Suprapubic skin (tissue), 4 donors: ENCODE measurements at regions not wholly inside any gene's neighbourhood (a gene's known extent, or its start where the extent isn't known, plus 50 kb on each side); places are given as distances from the start of the nearest gene placed in this dataset.

Source experiments
- DNase-seq, 2 donors: peaks; one replicate each; pipeline ENCODE4 v3.0.0-alpha.2; 2019; ENCODE audit warnings: low spot score in 2 of 2
- H3K27ac ChIP-seq: fragments of 200-600 bp; sonication (generic); one replicate; pipeline ENCODE4 v1.5.1; 2019
- H3K27me3 ChIP-seq: fragments of 200-600 bp; sonication (generic); one replicate; pipeline ENCODE4 v1.5.1; 2019
- H3K36me3 ChIP-seq: fragments of 200-600 bp; sonication (generic); one replicate; pipeline ENCODE4 v1.5.1; 2019
- H3K4me1 ChIP-seq: fragments of 200-600 bp; sonication (generic); one replicate; pipeline ENCODE4 v1.5.1; 2019
- H3K4me3 ChIP-seq: fragments of 200-600 bp; sonication (generic); one replicate; pipeline ENCODE4 v1.5.1; 2019; ENCODE audit warnings: mild to moderate bottlenecking
- H3K9me3 ChIP-seq: fragments of 200-600 bp; sonication (generic); one replicate; pipeline ENCODE4 v1.5.1; 2019
- EP300 ChIP-seq: sonication (generic); formaldehyde crosslinking; IDR thresholded peaks from one replicate; pipeline ENCODE4 v1.6.1; 2017; ENCODE audit warnings: antibody characterized with exemption
- POLR2A ChIP-seq, 2 donors: fragments of 450-650 bp; IDR thresholded peaks; one replicate each; pipeline ENCODE4 v1.6.1; 2017; ENCODE audit warnings: antibody characterized with exemption in 2 of 2, mild to moderate bottlenecking in 2 of 2, moderate library complexity in 2 of 2
- POLR2AphosphoS5 ChIP-seq, 3 donors: sonication (generic); formaldehyde crosslinking; IDR thresholded peaks; one replicate each; pipeline ENCODE4 v1.6.1; 2017; ENCODE audit warnings: antibody characterized with exemption in 3 of 3
- WGBS: methylation state at CpG from one replicate; pipeline ENCODE4 v1.1.5; 2018; 5-methylcytosine and 5-hydroxymethylcytosine counted together
- TF ChIP-seq, protein P1 (sequence below), 2 donors: fragments of 200-600 bp in 1 of 2; fragments of 450-650 bp in 1 of 2; sonication (generic) in 1 of 2; IDR thresholded peaks; one replicate each; pipeline ENCODE4 v1.5.1; 2016 to 2019; ENCODE audit warnings: antibody characterized with exemption in 2 of 2, mild to moderate bottlenecking in 1 of 2, moderate library complexity in 1 of 2

DNA sequence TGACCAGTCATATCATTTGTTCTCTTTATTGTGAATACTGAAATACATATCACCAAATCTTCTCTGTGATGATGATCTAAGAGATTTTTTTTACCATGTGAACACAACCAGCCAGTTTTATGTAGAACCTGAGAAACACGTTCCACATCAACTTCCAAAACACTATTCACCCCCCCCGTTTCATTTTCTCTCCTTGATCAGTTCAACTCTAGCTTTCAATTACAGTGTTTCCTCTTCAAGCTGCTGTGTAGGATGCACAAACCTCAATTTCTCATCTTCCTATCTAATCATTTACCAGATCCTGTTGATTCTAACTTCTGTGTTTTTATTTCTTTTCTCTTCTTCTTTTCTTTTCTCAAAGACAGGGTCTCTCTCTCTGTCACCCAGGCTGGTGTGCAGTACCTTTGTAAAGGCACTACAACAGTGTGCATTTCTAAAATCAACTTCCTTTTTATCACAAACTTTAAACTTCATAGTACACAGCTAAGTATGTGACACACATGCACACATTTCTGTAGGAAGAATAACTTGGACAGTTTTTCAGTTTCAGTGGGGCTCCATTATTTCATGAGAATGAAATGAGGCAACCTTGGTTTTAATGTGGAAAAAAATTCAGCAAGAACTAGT, 149.9 kb upstream of the FBXO33 start:
- WGBS: 17% methylated on average over 2 of the region's 2 CpGs
- Histone ChIP-seq H3K36me3 (no peaks in the 10 kb centered on the region), H3K4me3 (no peak overlapping the region), H3K27me3 (no peaks in the 10 kb centered on the region), H3K9me3 (no peaks in the 10 kb centered on the region), H3K4me1 (no peaks in the 10 kb centered on the region), H3K27ac (no peak overlapping the region)
- no peak for DNase-seq
- TF ChIP-seq, protein P1, sequence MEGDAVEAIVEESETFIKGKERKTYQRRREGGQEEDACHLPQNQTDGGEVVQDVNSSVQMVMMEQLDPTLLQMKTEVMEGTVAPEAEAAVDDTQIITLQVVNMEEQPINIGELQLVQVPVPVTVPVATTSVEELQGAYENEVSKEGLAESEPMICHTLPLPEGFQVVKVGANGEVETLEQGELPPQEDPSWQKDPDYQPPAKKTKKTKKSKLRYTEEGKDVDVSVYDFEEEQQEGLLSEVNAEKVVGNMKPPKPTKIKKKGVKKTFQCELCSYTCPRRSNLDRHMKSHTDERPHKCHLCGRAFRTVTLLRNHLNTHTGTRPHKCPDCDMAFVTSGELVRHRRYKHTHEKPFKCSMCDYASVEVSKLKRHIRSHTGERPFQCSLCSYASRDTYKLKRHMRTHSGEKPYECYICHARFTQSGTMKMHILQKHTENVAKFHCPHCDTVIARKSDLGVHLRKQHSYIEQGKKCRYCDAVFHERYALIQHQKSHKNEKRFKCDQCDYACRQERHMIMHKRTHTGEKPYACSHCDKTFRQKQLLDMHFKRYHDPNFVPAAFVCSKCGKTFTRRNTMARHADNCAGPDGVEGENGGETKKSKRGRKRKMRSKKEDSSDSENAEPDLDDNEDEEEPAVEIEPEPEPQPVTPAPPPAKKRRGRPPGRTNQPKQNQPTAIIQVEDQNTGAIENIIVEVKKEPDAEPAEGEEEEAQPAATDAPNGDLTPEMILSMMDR (IDR thresholded peaks at IDR 0.05): no peak
- no peak for TF ChIP-seq POLR2AphosphoS5 (IDR thresholded peaks at IDR 0.05)
- TF ChIP-seq POLR2A (IDR thresholded peaks at IDR 0.05): no peak
- no peak for TF ChIP-seq EP300

DNA sequence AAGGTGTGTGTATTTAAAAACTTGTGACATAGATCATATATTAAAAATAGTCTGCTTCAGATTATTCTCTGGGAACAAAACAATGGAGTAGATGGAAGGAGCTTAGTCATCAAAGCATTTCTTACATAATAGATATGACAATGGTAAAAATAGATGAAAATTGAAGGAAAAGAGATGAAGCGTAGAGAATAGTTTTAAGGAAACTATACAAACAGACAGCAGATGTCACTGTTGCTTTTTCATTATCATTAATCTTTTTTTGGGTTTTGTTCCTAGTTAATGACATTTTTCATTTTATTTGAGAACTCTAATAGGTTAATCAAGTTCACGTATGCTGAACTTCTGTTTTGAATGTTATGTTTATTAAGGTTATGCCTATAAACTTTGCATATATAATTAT, 149.2 kb upstream of the FBXO33 start:
- TF ChIP-seq POLR2A (IDR thresholded peaks at IDR 0.05): no peak
- TF ChIP-seq EP300: no peak
- TF ChIP-seq, protein P1 (IDR thresholded peaks at IDR 0.05): no peak
- TF ChIP-seq POLR2AphosphoS5 (IDR thresholded peaks at IDR 0.05): no peak
- no peak overlapping the region for H3K4me3 ChIP-seq
- H3K27me3 ChIP-seq: no peaks in the 10 kb centered on the region
- no peak for DNase-seq
- no peaks in the 10 kb centered on the region for H3K4me1 ChIP-seq
- WGBS: 50% methylated on average over 2 of the region's 2 CpGs
- H3K36me3 ChIP-seq: no peaks in the 10 kb centered on the region
- H3K9me3 ChIP-seq: peaks cover 4% of the 10 kb centered on the region
- H3K27ac ChIP-seq: no peak overlapping the region

DNA sequence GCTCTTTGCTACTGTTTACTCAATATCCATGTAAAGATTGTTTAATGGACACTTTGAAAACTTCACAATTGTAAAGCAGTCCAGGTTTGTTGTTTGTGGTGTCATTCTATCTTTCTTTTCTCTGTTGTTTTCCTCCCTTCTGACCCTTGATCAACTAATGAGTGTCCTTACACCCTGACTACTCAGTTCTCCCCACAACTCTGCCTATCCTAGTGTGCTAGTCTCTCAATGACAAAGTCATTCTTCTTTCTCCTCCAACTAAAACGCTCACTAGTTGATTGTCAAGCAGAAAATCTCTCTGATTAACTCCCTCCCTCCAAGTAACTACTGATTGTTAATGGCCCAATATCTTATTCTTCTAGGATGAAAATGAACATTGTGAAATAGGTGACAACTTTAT, 148.5 kb upstream of the FBXO33 start:
- no peak overlapping the region for H3K4me3 ChIP-seq
- no peaks in the 10 kb centered on the region for H3K27me3 ChIP-seq
- H3K4me1 ChIP-seq: no peaks in the 10 kb centered on the region
- TF ChIP-seq EP300 (no peak), POLR2AphosphoS5 (IDR thresholded peaks at IDR 0.05) (no peak), POLR2A (IDR thresholded peaks at IDR 0.05) (no peak)
- TF ChIP-seq, protein P1 (IDR thresholded peaks at IDR 0.05): no peak
- 49% methylated on average over 1 of the region's 1 CpG for WGBS
- DNase-seq: no peak
- H3K27ac ChIP-seq: no peak overlapping the region
- H3K36me3 ChIP-seq: no peaks in the 10 kb centered on the region
- H3K9me3 ChIP-seq: peaks cover 9% of the 10 kb centered on the region

DNA sequence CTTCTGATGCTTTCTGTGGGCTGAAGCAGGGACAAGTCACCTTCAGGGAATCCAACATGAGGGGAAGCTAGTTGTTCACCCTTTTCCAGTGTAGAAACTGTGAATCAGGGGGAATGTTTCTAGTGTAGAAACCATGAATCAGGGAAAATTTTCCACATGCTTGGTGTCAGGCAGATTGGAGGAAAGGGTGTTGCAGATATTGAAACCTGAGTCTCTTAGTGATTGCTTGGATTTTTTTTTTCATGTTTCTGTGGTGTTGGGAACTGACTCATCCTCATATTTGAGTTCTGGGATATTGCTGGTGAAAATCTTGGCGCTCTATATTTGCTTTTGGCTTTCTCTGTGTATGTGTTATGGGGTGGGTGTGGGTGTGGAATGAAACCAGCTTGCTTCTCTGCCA, 144.5 kb upstream of the FBXO33 start:
- Histone ChIP-seq H3K9me3 (peaks cover 16% of the 10 kb centered on the region), H3K27me3 (no peaks in the 10 kb centered on the region), H3K4me1 (no peaks in the 10 kb centered on the region), H3K27ac (no peak overlapping the region), H3K4me3 (no peak overlapping the region), H3K36me3 (no peaks in the 10 kb centered on the region)
- no peak for DNase-seq
- 96% methylated on average over 1 of the region's 1 CpG for WGBS
- TF ChIP-seq POLR2AphosphoS5 (IDR thresholded peaks at IDR 0.05) (no peak), EP300 (no peak)

DNA sequence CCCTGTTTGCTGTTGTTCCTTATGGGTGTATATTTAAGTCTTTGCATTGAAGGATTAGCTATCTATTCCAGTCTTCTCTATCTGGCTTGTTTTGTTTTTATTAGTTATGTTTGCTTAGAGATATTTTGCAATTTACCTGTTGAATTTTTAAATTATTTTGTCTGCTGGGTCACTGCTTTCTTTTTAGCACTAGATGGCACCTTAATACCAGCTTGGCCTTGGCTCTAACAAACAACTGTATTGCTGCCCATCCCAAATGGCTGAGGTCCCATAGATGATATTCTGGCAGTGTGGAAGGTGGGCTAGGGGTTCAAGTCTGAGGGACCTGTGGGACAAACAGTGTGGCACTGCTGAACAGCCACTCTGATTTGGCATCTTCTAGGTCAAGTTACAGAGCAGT, 144.0 kb upstream of the FBXO33 start:
- TF ChIP-seq, protein P1 (IDR thresholded peaks at IDR 0.05): no peak
- TF ChIP-seq POLR2AphosphoS5 (IDR thresholded peaks at IDR 0.05): no peak
- no peak for DNase-seq
- Histone ChIP-seq H3K4me3 (no peak overlapping the region), H3K27me3 (no peaks in the 10 kb centered on the region), H3K36me3 (no peaks in the 10 kb centered on the region), H3K4me1 (no peaks in the 10 kb centered on the region), H3K9me3 (peaks cover 16% of the 10 kb centered on the region), H3K27ac (no peak overlapping the region)
